Mesendoderm (in vitro differentiated cells): ENCODE measurements at regions not wholly inside any gene's neighbourhood (a gene's known extent, or its start where the extent isn't known, plus 50 kb on each side); places are given as distances from the start of the nearest gene placed in this dataset.
A peak's percentile ranks its signal among the peaks of the same experiment; 100 is the strongest.

Experiments
- DNase-seq: peaks from one replicate; pipeline ENCODE4 v3.0.0; 2013
- H2AK5ac ChIP-seq: 2 replicates; pipeline ENCODE4 v1.6.1; 2013; ENCODE audit warnings: low read length, inconsistent platforms
- H2BK120ac ChIP-seq: 2 replicates; pipeline ENCODE4 v1.6.1; 2013; ENCODE audit warnings: low read depth, mild to moderate bottlenecking, low read length, moderate library complexity, mixed read lengths
- H2BK15ac ChIP-seq: replicated peaks from 2 replicates; pipeline ENCODE4 v1.6.1; 2013; ENCODE audit warnings: low read depth, mild to moderate bottlenecking, moderate library complexity
- H2BK5ac ChIP-seq: 2 replicates; pipeline ENCODE4 v1.6.1; 2013; ENCODE audit warnings: low read length, inconsistent platforms
- H3K18ac ChIP-seq: 2 replicates; pipeline ENCODE4 v1.6.1; 2013; ENCODE audit warnings: mild to moderate bottlenecking, low read length, mixed read lengths
- H3K23ac ChIP-seq: one replicate; pipeline ENCODE4 v1.6.1; 2013; ENCODE audit warnings: low read length
- H3K27ac ChIP-seq: 2 replicates; pipeline ENCODE4 v1.5.1; 2013; ENCODE audit warnings: low read depth, mild to moderate bottlenecking, inconsistent platforms, low read length, moderate library complexity
- H3K27me3 ChIP-seq: 2 replicates; pipeline ENCODE4 v1.6.1; 2013; ENCODE audit warnings: low read length, control low read depth, mild to moderate bottlenecking, inconsistent platforms; ENCODE audit not compliant: insufficient read depth, poor library complexity
- H3K36me3 ChIP-seq: 2 replicates; pipeline ENCODE4 v1.6.1; 2013; ENCODE audit warnings: low read length, inconsistent platforms; ENCODE audit not compliant: control insufficient read depth, insufficient read depth
- H3K4ac ChIP-seq: one replicate; pipeline ENCODE4 v1.6.1; 2013; ENCODE audit warnings: low read depth, mild to moderate bottlenecking, low read length, moderate library complexity
- H3K4me1 ChIP-seq: 2 replicates; pipeline ENCODE4 v1.6.1; 2013; ENCODE audit warnings: low read depth, low read length, inconsistent platforms; ENCODE audit not compliant: control insufficient read depth
- H3K4me2 ChIP-seq: 2 replicates; pipeline ENCODE4 v1.6.1; 2013; ENCODE audit warnings: low read length
- H3K4me3 ChIP-seq: 2 replicates; pipeline ENCODE4 v1.5.1; 2013; ENCODE audit warnings: mild to moderate bottlenecking, low read length
- H3K56ac ChIP-seq: one replicate; pipeline ENCODE4 v1.6.1; 2013; ENCODE audit warnings: low read length
- H3K79me1 ChIP-seq: 2 replicates; pipeline ENCODE4 v1.6.1; 2013; ENCODE audit warnings: low read length, inconsistent platforms
- H3K79me2 ChIP-seq: 2 replicates; pipeline ENCODE4 v1.6.1; 2013; ENCODE audit warnings: mild to moderate bottlenecking, low read length; ENCODE audit not compliant: control insufficient read depth, insufficient read depth
- H3K9ac ChIP-seq: 2 replicates; pipeline ENCODE4 v1.6.1; 2013; ENCODE audit warnings: low read length, inconsistent platforms
- H4K5ac ChIP-seq: one replicate; pipeline ENCODE4 v1.6.1; 2013; ENCODE audit warnings: low read length
- H4K8ac ChIP-seq: one replicate; pipeline ENCODE4 v1.6.1; 2013; ENCODE audit warnings: low read depth, mild to moderate bottlenecking, control low read depth, low read length, moderate library complexity
- WGBS: extraction: QIAGEN DNeasy Blood & Tissue Kit; methylation state at CpG from one replicate; pipeline ENCODE4 v1.1.7; 2013; ENCODE audit warnings: low lambda C conversion rate, missing lambda C conversion rate; ENCODE audit not compliant: insufficient coverage; ENCODE audit errors: extremely low coverage; 5-methylcytosine and 5-hydroxymethylcytosine counted together

DNA sequence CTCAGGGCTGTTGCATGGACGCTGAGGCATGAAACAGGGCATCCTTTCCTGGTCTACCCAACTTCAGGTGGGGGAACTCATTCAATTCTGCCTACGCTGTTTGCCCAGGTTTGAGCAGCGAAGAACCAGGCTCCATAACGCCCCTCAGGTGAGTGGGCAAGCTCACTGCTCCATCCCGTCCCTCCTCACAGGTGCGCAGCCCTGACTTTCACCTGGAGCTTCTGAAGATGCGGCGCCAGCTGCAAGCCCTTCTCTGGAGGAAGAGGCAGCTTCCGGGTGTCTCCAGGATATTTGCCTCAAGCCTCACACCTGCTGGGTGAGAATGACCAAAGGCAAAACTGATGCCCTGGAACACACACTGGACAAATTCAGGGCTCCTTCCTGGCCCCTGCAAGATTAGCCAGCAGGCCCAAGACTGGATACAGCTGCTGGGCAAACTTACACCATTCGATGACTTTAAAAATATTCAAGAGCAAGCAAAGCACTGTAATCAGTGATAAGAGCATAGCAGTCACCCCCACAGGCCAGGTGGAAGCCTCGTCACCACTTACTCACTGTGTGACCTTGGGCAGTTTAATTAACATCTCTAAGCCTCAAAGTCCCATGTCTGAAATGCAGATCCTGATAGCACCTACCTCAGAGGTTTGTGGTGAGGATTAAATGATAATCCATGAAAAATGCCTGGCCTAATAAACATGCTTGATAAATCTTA, 97.7 kb downstream of the GYPC start:
- Histone ChIP-seq H3K27ac (no peak overlapping the region), H3K4ac (no peak overlapping the region), H4K5ac (no peak overlapping the region), H3K23ac (no peak overlapping the region), H3K36me3 (no peaks in the 10 kb centered on the region), H2BK120ac (no peak overlapping the region), H3K27me3 (no peaks in the 10 kb centered on the region), H3K79me1 (no peaks in the 10 kb centered on the region), H3K56ac (no peak overlapping the region), H3K18ac (no peak overlapping the region), H4K8ac (no peak overlapping the region), H2AK5ac (no peak overlapping the region), H2BK15ac (no peak overlapping the region), H3K4me1 (peaks cover 3% of the 10 kb centered on the region), H3K79me2 (no peaks in the 10 kb centered on the region), H2BK5ac (no peak overlapping the region), H3K4me3 (no peak overlapping the region), H3K4me2 (no peak overlapping the region), H3K9ac (no peak overlapping the region)
- peak; percentile 37 for DNase-seq
- WGBS, result no CpG with 5 or more reads among the region's 11 CpGs

GRCh38 chr2:126754240-126755004, 98.5 kb downstream of the GYPC start:
- Histone ChIP-seq H3K27ac (peak overlapping the region; percentile 13), H3K4ac (no peak overlapping the region), H2AK5ac (no peak overlapping the region), H2BK120ac (no peak overlapping the region), H3K79me2 (no peaks in the 10 kb centered on the region), H4K5ac (no peak overlapping the region), H4K8ac (no peak overlapping the region), H2BK5ac (no peak overlapping the region), H2BK15ac (no peak overlapping the region), H3K56ac (no peak overlapping the region), H3K4me3 (no peak overlapping the region), H3K4me2 (no peak overlapping the region), H3K79me1 (no peaks in the 10 kb centered on the region), H3K27me3 (no peaks in the 10 kb centered on the region), H3K23ac (no peak overlapping the region), H3K9ac (no peak overlapping the region), H3K18ac (peak overlapping the region; percentile 64), H3K36me3 (no peaks in the 10 kb centered on the region), H3K4me1 (peaks cover 3% of the 10 kb centered on the region)
- no CpG with 5 or more reads among the region's 5 CpGs for WGBS
- peak; percentile 37 for DNase-seq

GRCh38 chr2:126756125-126756524, 100.2 kb downstream of the GYPC start:
- Histone ChIP-seq H3K56ac (no peak overlapping the region), H3K4me2 (no peak overlapping the region), H3K27ac (no peak overlapping the region), H3K23ac (no peak overlapping the region), H2BK15ac (no peak overlapping the region), H4K8ac (no peak overlapping the region), H3K9ac (no peak overlapping the region), H3K4ac (no peak overlapping the region), H2AK5ac (no peak overlapping the region), H3K18ac (no peak overlapping the region), H3K4me3 (no peak overlapping the region), H3K79me2 (no peaks in the 10 kb centered on the region), H3K36me3 (no peaks in the 10 kb centered on the region), H2BK5ac (no peak overlapping the region), H2BK120ac (no peak overlapping the region), H3K79me1 (no peaks in the 10 kb centered on the region), H4K5ac (no peak overlapping the region), H3K4me1 (peaks cover 3% of the 10 kb centered on the region), H3K27me3 (no peaks in the 10 kb centered on the region)
- no peak for DNase-seq
- WGBS, result no CpG with 5 or more reads among the region's 1 CpG

DNA sequence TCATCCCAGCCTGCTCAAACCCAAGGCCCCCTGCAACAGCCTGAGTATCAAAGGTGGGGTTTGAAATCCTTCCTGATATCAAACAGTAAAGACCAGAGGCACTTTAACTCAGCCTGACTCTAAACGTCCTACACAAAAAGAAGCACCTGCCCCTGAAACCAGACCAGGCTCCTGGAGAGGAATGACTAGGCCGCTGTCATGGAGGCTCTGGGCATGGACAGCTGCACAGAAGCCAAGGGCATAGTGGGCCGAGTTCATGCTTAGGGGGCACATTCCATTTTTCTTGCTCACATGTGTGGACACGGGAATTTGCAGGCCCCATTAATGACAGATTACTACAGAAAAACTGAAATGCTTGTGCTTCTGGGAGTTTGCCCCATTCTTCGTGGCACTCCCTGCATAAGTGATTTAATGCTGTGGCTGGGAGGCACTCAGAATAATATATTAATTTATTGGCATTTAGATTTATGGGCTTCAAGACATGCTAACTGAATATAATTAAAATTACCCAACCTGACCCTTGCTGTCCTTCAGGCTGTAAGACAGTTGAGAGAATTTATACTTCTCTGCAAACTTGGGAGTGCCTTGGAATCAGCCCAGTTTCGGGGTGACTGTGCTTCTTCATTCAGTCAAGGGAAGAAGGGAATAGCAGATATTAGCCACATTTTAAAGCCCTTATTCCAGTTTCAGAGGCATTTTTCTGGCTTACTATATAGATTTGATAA, 105.5 kb downstream of the GYPC start:
- H3K27ac ChIP-seq, result no peak overlapping the region
- no peak overlapping the region for H3K18ac ChIP-seq
- no peak overlapping the region for H3K9ac ChIP-seq
- H3K4me2 ChIP-seq, result no peak overlapping the region
- H3K36me3 ChIP-seq, result no peaks in the 10 kb centered on the region
- H3K56ac ChIP-seq, result no peak overlapping the region
- no peak overlapping the region for H3K23ac ChIP-seq
- no peak overlapping the region for H4K8ac ChIP-seq
- no peaks in the 10 kb centered on the region for H3K27me3 ChIP-seq
- no peak for DNase-seq
- no peaks in the 10 kb centered on the region for H3K4me1 ChIP-seq
- no peak overlapping the region for H2AK5ac ChIP-seq
- whole genome bisulfite sequencing, result no CpG with 5 or more reads among the region's 6 CpGs
- no peaks in the 10 kb centered on the region for H3K79me2 ChIP-seq
- no peak overlapping the region for H3K4me3 ChIP-seq
- no peaks in the 10 kb centered on the region for H3K79me1 ChIP-seq
- H2BK120ac ChIP-seq, result no peak overlapping the region
- no peak overlapping the region for H4K5ac ChIP-seq
- no peak overlapping the region for H2BK15ac ChIP-seq
- H3K4ac ChIP-seq, result no peak overlapping the region
- H2BK5ac ChIP-seq, result no peak overlapping the region

DNA sequence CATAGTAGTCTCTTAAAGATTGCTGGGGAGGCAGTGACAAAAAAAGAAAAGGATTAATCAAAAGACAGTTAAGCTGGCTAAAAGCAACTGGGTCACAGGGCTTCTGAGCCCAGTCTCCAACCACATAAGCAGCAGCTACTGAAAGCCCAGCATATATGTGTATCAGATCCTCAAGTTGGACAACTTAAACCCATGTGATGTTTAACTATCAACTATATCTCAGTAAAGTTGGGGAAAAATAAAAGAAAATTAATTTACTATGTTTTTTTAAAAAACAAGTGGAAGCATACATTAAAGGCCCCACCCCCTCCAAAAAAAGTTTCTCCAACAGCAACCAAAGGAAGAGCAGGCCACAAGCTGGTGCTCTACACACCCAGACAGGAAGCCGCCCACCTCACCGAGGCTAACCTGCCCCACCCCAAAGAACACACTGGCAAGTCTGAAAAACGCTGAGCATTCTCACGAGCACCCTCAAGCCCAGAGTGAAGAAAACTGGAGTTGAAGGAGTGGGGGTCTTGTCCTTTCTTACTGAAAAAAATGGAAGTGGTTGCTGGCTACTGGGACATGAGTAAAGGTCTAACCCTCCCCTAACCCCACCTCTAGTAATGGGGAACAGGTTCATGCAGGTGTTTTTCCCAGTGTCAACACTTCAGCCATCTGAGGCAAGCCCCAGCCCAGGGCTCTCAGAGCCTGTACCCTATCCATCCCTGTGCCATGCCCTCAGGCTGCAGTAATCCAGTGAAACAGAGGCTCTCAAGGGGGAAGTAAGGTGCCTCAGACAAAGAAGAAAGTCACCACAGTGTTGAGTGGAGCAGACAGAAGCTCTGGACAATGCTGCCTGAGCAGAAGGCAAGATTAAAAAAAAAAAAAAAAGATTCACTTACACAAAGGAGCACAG, 106.3 kb downstream of the GYPC start:
- no peaks in the 10 kb centered on the region for H3K36me3 ChIP-seq
- no peaks in the 10 kb centered on the region for H3K79me1 ChIP-seq
- H3K79me2 ChIP-seq, result no peaks in the 10 kb centered on the region
- H2BK120ac ChIP-seq, result no peak overlapping the region
- no peak overlapping the region for H4K5ac ChIP-seq
- no peak overlapping the region for H3K23ac ChIP-seq
- no peak overlapping the region for H3K9ac ChIP-seq
- no peak overlapping the region for H3K18ac ChIP-seq
- whole genome bisulfite sequencing, result no CpG with 5 or more reads among the region's 4 CpGs
- H2BK5ac ChIP-seq, result no peak overlapping the region
- no peak overlapping the region for H3K56ac ChIP-seq
- H3K4ac ChIP-seq, result no peak overlapping the region
- H3K4me3 ChIP-seq, result no peak overlapping the region
- no peak overlapping the region for H2BK15ac ChIP-seq
- no peaks in the 10 kb centered on the region for H3K4me1 ChIP-seq
- no peak overlapping the region for H3K27ac ChIP-seq
- H3K27me3 ChIP-seq, result no peaks in the 10 kb centered on the region
- H4K8ac ChIP-seq, result no peak overlapping the region
- DNase-seq, result no peak
- H2AK5ac ChIP-seq, result no peak overlapping the region
- no peak overlapping the region for H3K4me2 ChIP-seq
